HG03135 (cell line): ENCODE measurements at regions not wholly inside any gene's neighbourhood (a gene's known extent, or its start where the extent isn't known, plus 50 kb on each side); places are given as distances from the start of the nearest gene placed in this dataset.
"Not testable (repeated sequence)": the region's sequence is repeated elsewhere in the genome, so short reads cannot be mapped to it uniquely, and the experiment has no call there.

Source experiments
- ATAC-seq: cut with Tn5 transposase; IDR thresholded peaks from one replicate; pipeline ENCODE4 v1.9.1; 2021; ENCODE audit warnings: mild to moderate bottlenecking, moderate library complexity; ENCODE audit not compliant: unreplicated experiment

- ATAC-seq: no peak
Measured at GRCh38 chr13:59270327-59270726, 893.4 kb downstream of the DIAPH3 start.

GRCh38 chr13:59274958-59275727 lies 888.6 kb downstream of the DIAPH3 start:
- no peak for ATAC-seq

- ATAC-seq: no peak
Measured at GRCh38 chr13:59276436-59276835, 887.3 kb downstream of the DIAPH3 start.

- ATAC-seq: no peak
Measured at GRCh38 chr13:59277106-59277505, 886.6 kb downstream of the DIAPH3 start.

- no peak for ATAC-seq
Measured at GRCh38 chr13:59279028-59279427, 884.7 kb downstream of the DIAPH3 start.

- ATAC-seq: no peak
Measured at GRCh38 chr13:59279576-59279975, 884.2 kb downstream of the DIAPH3 start.

GRCh38 chr13:59280297-59280696 lies 883.4 kb downstream of the DIAPH3 start:
- ATAC-seq: no peak

- no peak for ATAC-seq
Measured at GRCh38 chr13:59281453-59281852, 882.3 kb downstream of the DIAPH3 start.

GRCh38 chr13:59292240-59292639 lies 871.5 kb downstream of the DIAPH3 start:
- ATAC-seq: not testable (repeated sequence)

GRCh38 chr13:59299584-59299983 lies 864.1 kb downstream of the DIAPH3 start:
- no peak for ATAC-seq

GRCh38 chr13:59300355-59301173 lies 863.2 kb downstream of the DIAPH3 start:
- ATAC-seq: no peak

GRCh38 chr13:59301174-59301567 lies 862.6 kb downstream of the DIAPH3 start:
- ATAC-seq: no peak

GRCh38 chr13:59303433-59303832 lies 860.3 kb downstream of the DIAPH3 start:
- ATAC-seq: no peak

GRCh38 chr13:59304596-59304995 lies 859.1 kb downstream of the DIAPH3 start:
- no peak for ATAC-seq

GRCh38 chr13:59305896-59306295 lies 857.8 kb downstream of the DIAPH3 start:
- ATAC-seq: no peak

GRCh38 chr13:59312776-59313175 lies 851.0 kb downstream of the DIAPH3 start:
- ATAC-seq: no peak

GRCh38 chr13:59318320-59318930 lies 845.3 kb downstream of the DIAPH3 start:
- no peak for ATAC-seq

- ATAC-seq: no peak
Measured at GRCh38 chr13:59319276-59319675, 844.5 kb downstream of the DIAPH3 start.

- ATAC-seq: no peak
Measured at GRCh38 chr13:59320021-59320420, 843.7 kb downstream of the DIAPH3 start.

GRCh38 chr13:59324401-59324800 lies 839.3 kb downstream of the DIAPH3 start:
- not testable (repeated sequence) for ATAC-seq

GRCh38 chr13:59326717-59327116 lies 837.0 kb downstream of the DIAPH3 start:
- ATAC-seq: no peak

- no peak for ATAC-seq
Measured at GRCh38 chr13:59330764-59331163, 833.0 kb downstream of the DIAPH3 start.
